ENCODE measurements at regions not wholly inside any gene's neighbourhood (a gene's known extent, or its start where the extent isn't known, plus 50 kb on each side); places are given as distances from the start of the nearest gene placed in this dataset.

DNA sequence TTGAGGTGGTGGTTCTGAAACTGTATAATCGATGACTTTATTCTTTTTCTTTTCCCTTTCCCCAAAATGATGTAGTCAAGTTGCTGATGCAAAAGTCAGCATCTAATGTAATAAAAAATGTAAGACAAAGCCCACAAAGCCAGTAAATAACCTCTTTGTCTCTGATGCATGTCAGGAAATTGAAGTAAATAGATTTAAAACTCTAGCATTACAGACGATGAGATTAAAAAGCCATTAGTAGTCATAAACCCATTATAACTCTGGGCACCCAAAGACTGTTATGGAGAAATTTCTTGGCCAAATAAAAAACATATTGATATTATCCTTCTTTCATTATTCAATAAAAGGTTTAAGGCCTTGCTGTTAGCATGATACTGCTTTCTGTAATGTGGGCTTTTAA is 548.7 kb downstream of the TUSC1 start:
- Histone ChIP-seq H2AFZ (ENCODE audit: low read depth) (no peak overlapping the region), H3K4me2 (no peak overlapping the region), H3K4me3 (ENCODE audit: low read depth in 2 of 2, low read length in 1 of 2) (no peak overlapping the region), H3K9me2 (no peaks in the 10 kb centered on the region), H3K79me2 (ENCODE audit: insufficient read depth) (no peaks in the 10 kb centered on the region), H3K27me3 (ENCODE audit: insufficient read depth) (no peaks in the 10 kb centered on the region), H3K36me3 (replicated peaks in 1 of 2; ENCODE audit: control insufficient read depth in 1 of 2, insufficient read depth in 2 of 2, low read length in 1 of 2) (no peaks in the 10 kb centered on the region), H3K9ac (no peak overlapping the region), H3F3A (replicated peaks; ENCODE audit: insufficient read depth) (no peaks in the 10 kb centered on the region), H4K20me1 (ENCODE audit: insufficient read depth) (no peaks in the 10 kb centered on the region), H3K9me3 (no peaks in the 10 kb centered on the region), H3K27ac (ENCODE audit: low read depth in 2 of 2, low read length in 1 of 2) (peak overlapping the region in 1 of 2 experiments; percentile 94; a peak in 3 of 4 replicates), H3K4me1 (ENCODE audit: control insufficient read depth in 1 of 2, insufficient read depth in 2 of 2, low read depth in 1 of 2, low read length in 1 of 2) (peaks cover 0 to 7% of the 10 kb centered on the region in 2 experiments; a peak in 2 of 4 replicates)
- peak; percentile 8; the same call in 1 of the 2 replicates for TF ChIP-seq TCF12 (IDR thresholded peaks at IDR 0.05)
- TF ChIP-seq, protein P1, sequence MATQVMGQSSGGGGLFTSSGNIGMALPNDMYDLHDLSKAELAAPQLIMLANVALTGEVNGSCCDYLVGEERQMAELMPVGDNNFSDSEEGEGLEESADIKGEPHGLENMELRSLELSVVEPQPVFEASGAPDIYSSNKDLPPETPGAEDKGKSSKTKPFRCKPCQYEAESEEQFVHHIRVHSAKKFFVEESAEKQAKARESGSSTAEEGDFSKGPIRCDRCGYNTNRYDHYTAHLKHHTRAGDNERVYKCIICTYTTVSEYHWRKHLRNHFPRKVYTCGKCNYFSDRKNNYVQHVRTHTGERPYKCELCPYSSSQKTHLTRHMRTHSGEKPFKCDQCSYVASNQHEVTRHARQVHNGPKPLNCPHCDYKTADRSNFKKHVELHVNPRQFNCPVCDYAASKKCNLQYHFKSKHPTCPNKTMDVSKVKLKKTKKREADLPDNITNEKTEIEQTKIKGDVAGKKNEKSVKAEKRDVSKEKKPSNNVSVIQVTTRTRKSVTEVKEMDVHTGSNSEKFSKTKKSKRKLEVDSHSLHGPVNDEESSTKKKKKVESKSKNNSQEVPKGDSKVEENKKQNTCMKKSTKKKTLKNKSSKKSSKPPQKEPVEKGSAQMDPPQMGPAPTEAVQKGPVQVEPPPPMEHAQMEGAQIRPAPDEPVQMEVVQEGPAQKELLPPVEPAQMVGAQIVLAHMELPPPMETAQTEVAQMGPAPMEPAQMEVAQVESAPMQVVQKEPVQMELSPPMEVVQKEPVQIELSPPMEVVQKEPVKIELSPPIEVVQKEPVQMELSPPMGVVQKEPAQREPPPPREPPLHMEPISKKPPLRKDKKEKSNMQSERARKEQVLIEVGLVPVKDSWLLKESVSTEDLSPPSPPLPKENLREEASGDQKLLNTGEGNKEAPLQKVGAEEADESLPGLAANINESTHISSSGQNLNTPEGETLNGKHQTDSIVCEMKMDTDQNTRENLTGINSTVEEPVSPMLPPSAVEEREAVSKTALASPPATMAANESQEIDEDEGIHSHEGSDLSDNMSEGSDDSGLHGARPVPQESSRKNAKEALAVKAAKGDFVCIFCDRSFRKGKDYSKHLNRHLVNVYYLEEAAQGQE (IDR thresholded peaks at IDR 0.05; ENCODE audit: low read depth, low read length), result no peak
- peak; percentile 42 for TF ChIP-seq CHD2 (IDR thresholded peaks at IDR 0.05; ENCODE audit: low read length, partially characterized antibody)
- TF ChIP-seq, protein P2, sequence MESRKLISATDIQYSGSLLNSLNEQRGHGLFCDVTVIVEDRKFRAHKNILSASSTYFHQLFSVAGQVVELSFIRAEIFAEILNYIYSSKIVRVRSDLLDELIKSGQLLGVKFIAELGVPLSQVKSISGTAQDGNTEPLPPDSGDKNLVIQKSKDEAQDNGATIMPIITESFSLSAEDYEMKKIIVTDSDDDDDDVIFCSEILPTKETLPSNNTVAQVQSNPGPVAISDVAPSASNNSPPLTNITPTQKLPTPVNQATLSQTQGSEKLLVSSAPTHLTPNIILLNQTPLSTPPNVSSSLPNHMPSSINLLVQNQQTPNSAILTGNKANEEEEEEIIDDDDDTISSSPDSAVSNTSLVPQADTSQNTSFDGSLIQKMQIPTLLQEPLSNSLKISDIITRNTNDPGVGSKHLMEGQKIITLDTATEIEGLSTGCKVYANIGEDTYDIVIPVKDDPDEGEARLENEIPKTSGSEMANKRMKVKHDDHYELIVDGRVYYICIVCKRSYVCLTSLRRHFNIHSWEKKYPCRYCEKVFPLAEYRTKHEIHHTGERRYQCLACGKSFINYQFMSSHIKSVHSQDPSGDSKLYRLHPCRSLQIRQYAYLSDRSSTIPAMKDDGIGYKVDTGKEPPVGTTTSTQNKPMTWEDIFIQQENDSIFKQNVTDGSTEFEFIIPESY (IDR thresholded peaks at IDR 0.05; ENCODE audit: borderline replicate concordance, low read depth), result no peak
- TF ChIP-seq GATA2 (CRISPR knock-in tag; IDR thresholded peaks at IDR 0.05), result peak; percentile 55
- TF ChIP-seq RCOR1 (IDR thresholded peaks at IDR 0.05; ENCODE audit: low read length), result peak; percentile 63; the same call in 1 of the 2 replicates
- peak in 1 of 2 experiments; percentile 72; a peak in 1 of 4 replicates for TF ChIP-seq EP300 (IDR thresholded peaks at IDR 0.05; ENCODE audit: borderline replicate concordance in 1 of 2, low read depth in 1 of 2, low read length in 1 of 2)
- peak; percentile 3; the same call in 1 of the 2 replicates for TF ChIP-seq RAD21 (IDR thresholded peaks at IDR 0.05; ENCODE audit: low read length)
- CTCF ChIA-PET, result no interaction called here
- WGBS (ENCODE audit: low lambda C conversion rate), result 5% methylated on average over 2 of the region's 2 CpGs
- POLR2A ChIA-PET, result no interaction called here
- peak; percentile 32 for DNase-seq

- no peak overlapping the region for H2AFZ ChIP-seq (ENCODE audit: low read depth)
- no peaks in the 10 kb centered on the region for H3K27me3 ChIP-seq (ENCODE audit: insufficient read depth)
- no peak overlapping the region for H3K27ac ChIP-seq (ENCODE audit: low read depth in 2 of 2, low read length in 1 of 2)
- no peaks in the 10 kb centered on the region for H3K36me3 ChIP-seq (replicated peaks in 1 of 2; ENCODE audit: control insufficient read depth in 1 of 2, insufficient read depth in 2 of 2, low read length in 1 of 2)
- H3K4me1 ChIP-seq (ENCODE audit: control insufficient read depth in 1 of 2, insufficient read depth in 2 of 2, low read depth in 1 of 2, low read length in 1 of 2), result no peaks in the 10 kb centered on the region
- H4K20me1 ChIP-seq (ENCODE audit: insufficient read depth), result no peaks in the 10 kb centered on the region
- H3K4me3 ChIP-seq (ENCODE audit: low read depth in 2 of 2, low read length in 1 of 2), result no peak overlapping the region
- H3F3A ChIP-seq (replicated peaks; ENCODE audit: insufficient read depth), result no peaks in the 10 kb centered on the region
- no peaks in the 10 kb centered on the region for H3K9me2 ChIP-seq
- H3K4me2 ChIP-seq, result no peak overlapping the region
- DNase-seq, result no peak
- POLR2A ChIA-PET, result no interaction called here
- H3K79me2 ChIP-seq (ENCODE audit: insufficient read depth), result no peaks in the 10 kb centered on the region
- no peak overlapping the region for H3K9ac ChIP-seq
- CTCF ChIA-PET, result no interaction called here
- no peaks in the 10 kb centered on the region for H3K9me3 ChIP-seq
- TF ChIP-seq TEAD4 (IDR thresholded peaks at IDR 0.05; ENCODE audit: borderline replicate concordance, insufficient read depth), result no peak
- TF ChIP-seq EZH2phosphoT487 (IDR thresholded peaks at IDR 0.05; ENCODE audit: borderline replicate concordance, low read depth), result no peak
- TF ChIP-seq EP300 (IDR thresholded peaks at IDR 0.05; ENCODE audit: borderline replicate concordance in 1 of 2, low read depth in 1 of 2, low read length in 1 of 2), result no peak
- TF ChIP-seq RXRA (IDR thresholded peaks at IDR 0.05; ENCODE audit: borderline replicate concordance, low read depth), result no peak
- TF ChIP-seq TCF12 (IDR thresholded peaks at IDR 0.05), result no peak
- TF ChIP-seq FOSL2 (IDR thresholded peaks at IDR 0.05; ENCODE audit: borderline replicate concordance, low read depth), result no peak
- TF ChIP-seq POLR2AphosphoS5 (IDR thresholded peaks at IDR 0.05; ENCODE audit: low read depth, low read length), result no peak
- no peak for TF ChIP-seq MXI1 (IDR thresholded peaks at IDR 0.05; ENCODE audit: low read depth, low read length)
- TF ChIP-seq RCOR1 (IDR thresholded peaks at IDR 0.05; ENCODE audit: low read length), result no peak
- no peak for TF ChIP-seq NFIC (IDR thresholded peaks at IDR 0.05; ENCODE audit: borderline replicate concordance)
- TF ChIP-seq GATA2 (CRISPR knock-in tag; IDR thresholded peaks at IDR 0.05), result no peak
- TF ChIP-seq SMC3 (IDR thresholded peaks at IDR 0.05; ENCODE audit: low read depth, low read length), result no peak
- TF ChIP-seq IRF3 (IDR thresholded peaks at IDR 0.05; ENCODE audit: low read depth, low read length), result no peak
- no peak for TF ChIP-seq ELF1 (IDR thresholded peaks at IDR 0.05)
- TF ChIP-seq CTCF (IDR thresholded peaks at IDR 0.05), result no peak
- TF ChIP-seq FOXJ3 (CRISPR knock-in tag; IDR thresholded peaks at IDR 0.05), result no peak
- TF ChIP-seq RAD21 (IDR thresholded peaks at IDR 0.05; ENCODE audit: low read length), result no peak
These were observed 556.4 kb downstream of the TUSC1 start for GRCh38 chr9:25121811-25122210.
